ENCODE measurements at regions not wholly inside any gene's neighbourhood (a gene's known extent, or its start where the extent isn't known, plus 50 kb on each side); places are given as distances from the start of the nearest gene placed in this dataset.

DNA sequence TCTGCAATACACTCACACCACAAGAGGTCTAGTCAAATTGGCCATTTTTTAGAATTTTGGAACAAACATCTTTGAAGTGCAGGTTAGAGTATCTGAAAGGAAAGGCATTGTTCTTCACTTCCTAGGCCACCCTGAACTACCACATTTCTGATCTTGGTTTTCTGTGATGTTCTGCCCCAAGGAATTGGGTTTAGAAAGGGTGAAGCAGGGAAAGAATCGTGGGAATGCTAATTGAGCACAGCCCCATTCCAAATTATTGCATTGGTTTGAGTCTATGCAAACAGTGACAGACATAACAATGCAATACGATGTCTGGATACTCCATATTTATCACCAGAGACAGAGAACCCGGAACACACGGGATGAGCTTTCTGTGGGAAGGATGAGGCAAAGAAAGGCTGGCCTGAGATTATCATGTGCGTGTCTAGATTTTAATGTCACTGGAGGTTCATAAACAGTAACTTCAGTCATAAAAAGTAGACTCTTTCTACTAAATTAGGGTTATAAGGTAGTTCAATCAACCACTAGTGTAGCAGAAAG is 195.3 kb upstream of the BLID start:
- intact Hi-C loops (cut with micrococcal nuclease): no loop called here
- Mint-ChIP-seq H3K36me3 (ENCODE audit: low read depth) (no peaks in the 10 kb centered on the region), H3K4me1 (ENCODE audit: low read depth) (no peaks in the 10 kb centered on the region), H3K9me3 (no peaks in the 10 kb centered on the region), H3K4me3 (no peak overlapping the region), H3K27me3 (peaks cover 3% of the 10 kb centered on the region), H3K27ac (no peak overlapping the region)
- POLR2A ChIA-PET: no interaction called here
- ATAC-seq (no peak), DNase-seq (no peak)
- no peak for TF ChIP-seq CTCF (IDR thresholded peaks at IDR 0.05)
- CTCF ChIA-PET: no interaction called here

GRCh38 chr11:122310766-122311165 is 194.8 kb upstream of the BLID start:
- ATAC-seq (no peak), DNase-seq (no peak)
- Mint-ChIP-seq H3K27ac (no peak overlapping the region), H3K27me3 (peaks cover 3% of the 10 kb centered on the region), H3K9me3 (no peaks in the 10 kb centered on the region), H3K4me1 (ENCODE audit: low read depth) (no peaks in the 10 kb centered on the region), H3K4me3 (no peak overlapping the region), H3K36me3 (ENCODE audit: low read depth) (no peaks in the 10 kb centered on the region)
- ChIA-PET CTCF (no interaction called here), POLR2A (no interaction called here)
- intact Hi-C loops (cut with micrococcal nuclease): no loop called here
- TF ChIP-seq CTCF (IDR thresholded peaks at IDR 0.05): no peak

DNA sequence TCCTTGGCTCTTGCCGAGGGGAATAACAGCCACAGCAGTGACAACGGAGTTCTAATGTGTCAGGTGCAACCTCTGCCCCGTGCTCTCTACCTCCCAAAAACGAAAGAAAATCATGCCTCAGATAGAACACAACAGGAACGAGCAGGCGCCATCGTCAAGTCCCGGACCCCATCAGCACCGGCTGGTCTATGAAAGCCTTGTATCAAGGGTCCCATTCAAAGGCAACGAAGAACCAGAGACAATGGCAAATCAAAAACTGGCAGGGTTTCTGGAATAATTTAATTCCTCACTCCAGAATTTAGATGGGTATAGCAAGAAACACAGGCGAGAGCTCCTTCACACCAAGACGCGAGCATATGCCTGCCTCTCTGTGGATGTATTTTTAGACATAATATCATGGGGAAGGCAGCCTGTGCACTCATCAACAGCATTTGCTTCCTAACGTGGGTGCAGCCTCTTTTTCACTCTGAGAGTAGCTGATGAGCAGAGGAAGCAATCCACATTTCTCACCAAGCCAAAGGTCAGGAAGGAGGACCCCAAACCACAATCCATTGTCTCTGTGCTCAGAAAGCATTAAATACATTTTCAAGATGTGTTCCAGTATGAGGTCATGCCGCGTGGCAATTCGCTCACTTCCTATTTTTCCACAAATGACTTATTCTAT is 193.4 kb upstream of the BLID start:
- POLR2A ChIA-PET: interaction anchor here (1.5 kb wide), 1 partner anchor 11 kb away, joined by 3 read pairs; no protein-coding TSS in a partner anchor
- CTCF ChIA-PET: no interaction called here
- H3K36me3 Mint-ChIP-seq (ENCODE audit: low read depth): no peaks in the 10 kb centered on the region
- no peak overlapping the region for H3K4me3 Mint-ChIP-seq
- no peaks in the 10 kb centered on the region for H3K9me3 Mint-ChIP-seq
- TF ChIP-seq CTCF (IDR thresholded peaks at IDR 0.05): no peak
- H3K27ac Mint-ChIP-seq: no peak overlapping the region
- H3K27me3 Mint-ChIP-seq: peaks cover 3% of the 10 kb centered on the region
- no peak for ATAC-seq
- intact Hi-C loops (cut with micrococcal nuclease): no loop called here
- DNase-seq: no peak
- no peaks in the 10 kb centered on the region for H3K4me1 Mint-ChIP-seq (ENCODE audit: low read depth)

DNA sequence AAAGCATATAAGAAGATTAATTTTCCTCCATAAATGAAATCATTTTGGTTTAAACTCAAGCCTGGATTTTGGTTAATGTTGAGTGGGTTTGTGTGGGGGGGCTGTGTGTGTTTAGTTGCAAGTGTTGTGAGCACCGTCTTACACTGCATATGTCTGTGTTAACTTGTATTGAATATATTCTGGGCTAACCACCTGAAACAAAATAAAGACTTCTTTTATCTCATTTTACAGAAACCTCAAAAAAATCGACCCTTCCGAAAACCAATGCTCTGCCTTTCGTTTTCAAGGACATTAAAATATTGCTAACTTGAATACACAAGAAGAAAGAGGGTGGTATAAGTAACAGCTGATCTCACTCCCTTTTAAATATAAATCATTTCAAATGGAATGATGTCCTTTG is 192.2 kb upstream of the BLID start:
- intact Hi-C loops (cut with micrococcal nuclease): no loop called here
- Mint-ChIP-seq H3K4me1 (ENCODE audit: low read depth) (no peaks in the 10 kb centered on the region), H3K9me3 (no peaks in the 10 kb centered on the region), H3K27ac (no peak overlapping the region), H3K27me3 (peaks cover 3% of the 10 kb centered on the region), H3K4me3 (no peak overlapping the region), H3K36me3 (ENCODE audit: low read depth) (no peaks in the 10 kb centered on the region)
- POLR2A ChIA-PET: no interaction called here
- ATAC-seq: no peak
- CTCF ChIA-PET: no interaction called here
- DNase-seq: no peak
- TF ChIP-seq CTCF (IDR thresholded peaks at IDR 0.05): no peak

DNA sequence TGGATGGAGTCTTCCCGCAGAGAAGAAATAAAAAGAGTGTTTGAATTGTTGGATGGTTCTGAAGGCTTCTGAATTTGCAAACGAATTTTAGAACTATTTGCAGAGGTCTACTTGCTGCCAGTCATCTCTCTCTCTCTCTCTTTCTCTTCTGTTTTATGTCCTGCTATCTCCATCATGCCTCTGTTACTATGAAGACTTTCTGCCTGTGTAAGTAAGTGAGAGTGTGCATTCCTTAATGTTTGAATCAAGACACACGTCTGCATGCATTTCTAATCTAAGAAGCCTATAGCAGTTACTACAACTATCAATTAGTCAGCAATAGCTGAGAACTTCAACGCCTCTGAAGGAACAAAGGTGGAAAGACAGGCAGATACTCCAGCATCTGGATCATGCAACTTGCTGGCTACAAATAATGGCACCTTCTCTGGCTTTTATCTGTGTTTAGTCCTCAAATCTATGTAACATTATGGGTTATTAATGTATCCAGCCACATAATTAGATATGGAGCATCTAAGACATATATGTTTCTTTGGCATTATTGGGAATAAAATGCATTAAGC is 191.5 kb upstream of the BLID start:
- POLR2A ChIA-PET: no interaction called here
- intact Hi-C loops (cut with micrococcal nuclease): no loop called here
- H3K36me3 Mint-ChIP-seq (ENCODE audit: low read depth): no peaks in the 10 kb centered on the region
- H3K4me3 Mint-ChIP-seq: no peak overlapping the region
- H3K9me3 Mint-ChIP-seq: no peaks in the 10 kb centered on the region
- no peak for TF ChIP-seq CTCF (IDR thresholded peaks at IDR 0.05)
- H3K4me1 Mint-ChIP-seq (ENCODE audit: low read depth): no peaks in the 10 kb centered on the region
- CTCF ChIA-PET: no interaction called here
- H3K27ac Mint-ChIP-seq: no peak overlapping the region
- ATAC-seq (no peak), DNase-seq (no peak)
- H3K27me3 Mint-ChIP-seq: peaks cover 3% of the 10 kb centered on the region

Measured in activated CD8-positive, alpha-beta T cell treated with anti-CD3 and anti-CD28 coated beads for 36 hours (primary cell).